Endothelial cell of umbilical vein (primary cell): ENCODE measurements at regions not wholly inside any gene's neighbourhood (a gene's known extent, or its start where the extent isn't known, plus 50 kb on each side); places are given as distances from the start of the nearest gene placed in this dataset.

Experiments used
- FOS ChIP-seq: IDR thresholded peaks from 2 replicates; pipeline ENCODE4 v1.6.1; 2011; ENCODE audit warnings: mild to moderate bottlenecking, low read length, moderate library complexity, borderline replicate concordance; ENCODE audit not compliant: insufficient read depth
- GATA2 ChIP-seq: IDR thresholded peaks from 2 replicates; pipeline ENCODE4 v1.7.0; 2011; ENCODE audit warnings: low read depth, mild to moderate bottlenecking, moderate library complexity, mixed read lengths, low read length; ENCODE audit not compliant: insufficient read length, insufficient read depth
- POLR2A ChIP-seq: IDR thresholded peaks from 2 replicates; pipeline ENCODE4 v1.6.1; 2012; ENCODE audit warnings: low read depth, mild to moderate bottlenecking, control low read depth, low read length
- POLR2AphosphoS5 ChIP-seq: IDR thresholded peaks from 2 replicates; pipeline ENCODE4 v1.6.1; 2012; ENCODE audit warnings: low read depth, mild to moderate bottlenecking, control low read depth, low read length, moderate library complexity; ENCODE audit not compliant: insufficient read depth
- TF ChIP-seq, protein P1 (sequence below), 2 donors: IDR thresholded peaks; 1 replicate in 1 of 2; 2 replicates in 1 of 2; pipeline ENCODE4 v1.5.1; 2011; ENCODE audit warnings: low read length in 2 of 2, mild to moderate bottlenecking in 2 of 2, moderate library complexity in 2 of 2, control low read depth in 1 of 2, inconsistent platforms in 1 of 2, low read depth in 1 of 2; ENCODE audit not compliant: insufficient read depth in 1 of 2; ENCODE audit errors: extremely low read depth in 1 of 2

DNA sequence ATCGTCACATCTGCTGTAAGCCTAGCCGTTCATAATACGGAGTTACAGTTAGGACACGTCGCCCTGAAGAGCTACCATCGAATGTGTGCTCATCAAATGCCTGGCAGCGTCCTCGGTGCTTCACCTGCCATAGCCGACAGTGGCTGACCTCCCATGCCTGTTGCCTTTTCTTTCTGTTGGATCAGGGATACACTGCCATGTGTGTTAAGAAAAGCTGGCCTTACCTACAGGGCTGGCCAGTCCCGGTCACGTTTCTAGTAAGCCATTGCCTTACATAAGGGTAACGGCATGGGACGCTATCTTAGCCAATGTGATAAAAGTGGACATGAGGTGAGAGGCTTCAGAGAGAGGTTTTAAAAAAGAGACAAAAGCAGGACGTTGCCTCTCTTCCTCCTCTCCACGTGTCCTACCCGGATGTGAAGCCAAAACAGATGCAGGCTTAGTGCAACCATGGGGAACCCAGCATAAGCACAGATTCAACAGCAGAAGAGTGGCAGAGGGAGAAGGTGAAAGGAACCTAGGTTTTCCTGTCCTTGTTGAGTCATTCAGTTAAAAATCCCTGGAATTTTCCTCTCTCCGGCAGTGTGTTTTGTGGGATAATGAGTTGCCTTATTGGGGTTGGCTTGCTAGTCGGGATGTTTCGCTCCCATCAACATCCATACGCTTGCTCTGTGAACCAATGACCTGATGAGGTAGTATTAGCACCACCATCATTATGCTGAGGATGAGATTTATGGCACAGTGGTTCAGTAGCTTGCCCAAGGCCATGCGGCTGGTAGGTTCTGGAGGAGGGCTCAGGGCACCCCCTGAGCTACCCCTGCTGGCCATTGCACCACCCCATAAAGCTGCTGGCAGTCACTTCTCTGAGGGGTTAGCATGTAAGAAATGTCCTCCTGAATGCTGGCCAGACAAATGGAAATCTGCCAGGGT, 67.4 kb upstream of the B3GAT1 start:
- TF ChIP-seq, protein P1, sequence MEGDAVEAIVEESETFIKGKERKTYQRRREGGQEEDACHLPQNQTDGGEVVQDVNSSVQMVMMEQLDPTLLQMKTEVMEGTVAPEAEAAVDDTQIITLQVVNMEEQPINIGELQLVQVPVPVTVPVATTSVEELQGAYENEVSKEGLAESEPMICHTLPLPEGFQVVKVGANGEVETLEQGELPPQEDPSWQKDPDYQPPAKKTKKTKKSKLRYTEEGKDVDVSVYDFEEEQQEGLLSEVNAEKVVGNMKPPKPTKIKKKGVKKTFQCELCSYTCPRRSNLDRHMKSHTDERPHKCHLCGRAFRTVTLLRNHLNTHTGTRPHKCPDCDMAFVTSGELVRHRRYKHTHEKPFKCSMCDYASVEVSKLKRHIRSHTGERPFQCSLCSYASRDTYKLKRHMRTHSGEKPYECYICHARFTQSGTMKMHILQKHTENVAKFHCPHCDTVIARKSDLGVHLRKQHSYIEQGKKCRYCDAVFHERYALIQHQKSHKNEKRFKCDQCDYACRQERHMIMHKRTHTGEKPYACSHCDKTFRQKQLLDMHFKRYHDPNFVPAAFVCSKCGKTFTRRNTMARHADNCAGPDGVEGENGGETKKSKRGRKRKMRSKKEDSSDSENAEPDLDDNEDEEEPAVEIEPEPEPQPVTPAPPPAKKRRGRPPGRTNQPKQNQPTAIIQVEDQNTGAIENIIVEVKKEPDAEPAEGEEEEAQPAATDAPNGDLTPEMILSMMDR (IDR thresholded peaks at IDR 0.05; ENCODE audit: extremely low read depth in 1 of 2, insufficient read depth in 1 of 2, low read depth in 1 of 2, low read length in 2 of 2): no peak
- TF ChIP-seq GATA2 (no peak), POLR2A (no peak), POLR2AphosphoS5 (no peak), FOS (no peak)
